GM12878 (cell line): ENCODE measurements at regions not wholly inside any gene's neighbourhood (a gene's known extent, or its start where the extent isn't known, plus 50 kb on each side); places are given as distances from the start of the nearest gene placed in this dataset.

Source experiments
- ATAC-seq: fragments of 200-7000 bp; cut with Tn5 transposase; 3 replicates; pipeline ENCODE4 v1.9.1; 2020; ENCODE audit warnings: mild to moderate bottlenecking, moderate library complexity
- BruUV-seq: library from RNA; stranded (reverse); fragments of 400-500 nt; replicated peaks from 2 replicates; lab custom pipeline; 2021; lab: Mats Ljungman, UMichigan
- CTCF ChIA-PET: fragments of 300-600 bp; sonication (Branson Sonifier 250); formaldehyde crosslinking; extraction: SDS; loops from one replicate; lab custom pipeline; 2021; ENCODE audit warnings: inconsistent platforms; lab: Yijun Ruan, JAX
- POLR2A ChIA-PET: fragments of 350-600 bp; formaldehyde crosslinking; extraction: SDS; loops from one replicate; lab custom pipeline; 2021; ENCODE audit warnings: inconsistent platforms; lab: Charles Lee
- RAD21 ChIA-PET: fragments of 300-600 bp; sonication (Branson Sonifier 250); formaldehyde crosslinking; loops from one replicate; lab custom pipeline; 2023; ENCODE audit warnings: antibody characterized with exemption; ENCODE audit not compliant: unreplicated experiment; lab: Charles Lee
- SMC1A ChIA-PET: fragments of 300-600 bp; sonication (Branson Sonifier 250); formaldehyde crosslinking; loops from one replicate; lab custom pipeline; 2023; ENCODE audit not compliant: unreplicated experiment, uncharacterized antibody; lab: Charles Lee
- DNase-seq: peaks from one replicate; pipeline ENCODE4 v3.0.0-alpha.2; 2011; ENCODE audit warnings: low read depth, low spot score
- FAIRE-seq: peaks from 3 replicates; lab custom pipeline; 2011; peaks lifted over from hg19 to GRCh38; lab: Jason Lieb, UNC
- H2AFZ ChIP-seq: 2 replicates; pipeline ENCODE4 v1.6.0; 2011; ENCODE audit warnings: low read depth, low read length, control low read depth; ENCODE audit not compliant: control insufficient read depth
- H3K27ac ChIP-seq: 2 replicates; pipeline ENCODE4 v1.5.1; 2011; ENCODE audit warnings: control low read depth; ENCODE audit not compliant: control insufficient read depth, insufficient read depth
- H3K27me3 ChIP-seq, 2 experiments: replicated peaks in 1 of 2; 2 replicates each; pipeline versions ENCODE4 v1.6.0 to v1.6.1; 2011; ENCODE audit warnings: low read length in 1 of 2; ENCODE audit not compliant: control insufficient read depth in 2 of 2, insufficient read depth in 2 of 2
- H3K36me3 ChIP-seq, 2 experiments: 2 replicates each; pipeline ENCODE4 v1.5.1; 2011; ENCODE audit warnings: low read length in 1 of 2; ENCODE audit not compliant: control insufficient read depth in 2 of 2, insufficient read depth in 2 of 2
- H3K4me1 ChIP-seq: 2 replicates; pipeline ENCODE4 v1.6.1; 2011; ENCODE audit warnings: mild to moderate bottlenecking, low read length, moderate library complexity, mixed read lengths; ENCODE audit not compliant: control insufficient read depth, insufficient read depth
- H3K4me2 ChIP-seq: 2 replicates; pipeline ENCODE4 v1.6.0; 2011; ENCODE audit warnings: control low read depth; ENCODE audit not compliant: control insufficient read depth, insufficient read depth
- H3K4me3 ChIP-seq: fragments of 200-600 bp; sonication (generic); 2 replicates; pipeline ENCODE4 v1.5.1; 2016
- H3K79me2 ChIP-seq: 2 replicates; pipeline ENCODE4 v1.6.0; 2011; ENCODE audit warnings: low read length; ENCODE audit not compliant: control insufficient read depth, insufficient read depth
- H3K9ac ChIP-seq: 2 replicates; pipeline ENCODE4 v1.8.0; 2011; ENCODE audit warnings: low read length, control low read depth, mixed read lengths; ENCODE audit not compliant: control insufficient read depth, insufficient read depth
- H3K9me3 ChIP-seq: replicated peaks from 3 replicates; pipeline ENCODE4 v1.5.1; 2011; ENCODE audit warnings: mild to moderate bottlenecking, low read length; ENCODE audit not compliant: control insufficient read depth, insufficient read depth
- H4K20me1 ChIP-seq: 2 replicates; pipeline ENCODE4 v1.6.0; 2011; ENCODE audit not compliant: control insufficient read depth, insufficient read depth
- CEBPB ChIP-seq, 2 experiments: fragments of 150-350 bp in 1 of 2; IDR thresholded peaks; 2 replicates each; pipeline ENCODE4 v1.6.1; 2012 to 2014; ENCODE audit warnings: low read depth in 2 of 2, low read length in 2 of 2, borderline replicate concordance in 1 of 2, inconsistent platforms in 1 of 2
- FOS ChIP-seq: IDR thresholded peaks from 3 replicates; pipeline ENCODE4 v1.6.1; 2011; ENCODE audit warnings: borderline replicate concordance; ENCODE audit not compliant: insufficient read length; ENCODE audit errors: extremely low read depth
- FOXK2 ChIP-seq: fragments of 450-650 bp; IDR thresholded peaks from 2 replicates; pipeline ENCODE4 v1.6.1; 2017; ENCODE audit warnings: mild to moderate bottlenecking, moderate library complexity
- GATAD2B ChIP-seq: fragments of 450-650 bp; conservative IDR thresholded peaks from 2 replicates; pipeline ENCODE4 v1.6.1; 2017; ENCODE audit warnings: low read depth, mild to moderate bottlenecking, moderate library complexity
- NR2C2 ChIP-seq: IDR thresholded peaks from 2 replicates; pipeline ENCODE4 v1.6.1; 2011; ENCODE audit warnings: borderline replicate concordance, low read depth; ENCODE audit not compliant: control insufficient read depth, insufficient read length
- NR2F1 ChIP-seq: fragments of 450-650 bp; conservative IDR thresholded peaks from 2 replicates; pipeline ENCODE4 v1.6.1; 2017; ENCODE audit warnings: mild to moderate bottlenecking
- PAX8 ChIP-seq: fragments of 450-650 bp; IDR thresholded peaks from 2 replicates; pipeline ENCODE4 v1.6.1; 2017; ENCODE audit warnings: mild to moderate bottlenecking, moderate library complexity
- RBBP5 ChIP-seq: fragments of 200-600 bp; sonication (generic); conservative IDR thresholded peaks from 2 replicates; pipeline ENCODE4 v1.6.1; 2016
- SMAD5 ChIP-seq: IDR thresholded peaks from 2 replicates; pipeline ENCODE4 v1.6.1; 2016; ENCODE audit warnings: antibody characterized with exemption, low read depth
- SREBF1 ChIP-seq: IDR thresholded peaks from 2 replicates; pipeline ENCODE4 v1.6.1; 2012; ENCODE audit warnings: mild to moderate bottlenecking, low read length
- STAT1 ChIP-seq: fragments of 450-650 bp; conservative IDR thresholded peaks from 2 replicates; pipeline ENCODE4 v1.6.1; 2014; ENCODE audit warnings: antibody characterized with exemption, mild to moderate bottlenecking
- USF2 ChIP-seq: IDR thresholded peaks from 2 replicates; pipeline ENCODE4 v1.6.1; 2011; ENCODE audit warnings: low read depth, low read length, improper control_type of control experiment, borderline replicate concordance
- WGBS: methylation state at CpG from one replicate; pipeline ENCODE4 v1.1.6; 2016; ENCODE audit warnings: low lambda C conversion rate; ENCODE audit not compliant: insufficient replicate concordance, insufficient coverage; ENCODE audit errors: missing lambda C conversion rate; 5-methylcytosine and 5-hydroxymethylcytosine counted together
- in situ Hi-C: fragments of 300-500 bp; cut with MboI; formaldehyde crosslinking; loops from 9 replicates; pipeline ENCODE4 v1.14.3; 2018; ENCODE audit warnings: mixed read lengths
- intact Hi-C: fragments of 100-400 bp; cut with micrococcal nuclease; formaldehyde crosslinking; loops from one replicate; pipeline ENCODE4 v1.14.2; 2022; ENCODE audit not compliant: unreplicated experiment
- TF ChIP-seq, protein P1 (sequence below): fragments of 450-650 bp; IDR thresholded peaks from 2 replicates; pipeline ENCODE4 v1.6.1; 2017; ENCODE audit warnings: borderline replicate concordance
- TF ChIP-seq, protein P2 (sequence below): IDR thresholded peaks from 2 replicates; pipeline ENCODE4 v1.6.1; 2011; ENCODE audit warnings: low read depth, mild to moderate bottlenecking, low read length, moderate library complexity, borderline replicate concordance; ENCODE audit errors: extremely low read depth

DNA sequence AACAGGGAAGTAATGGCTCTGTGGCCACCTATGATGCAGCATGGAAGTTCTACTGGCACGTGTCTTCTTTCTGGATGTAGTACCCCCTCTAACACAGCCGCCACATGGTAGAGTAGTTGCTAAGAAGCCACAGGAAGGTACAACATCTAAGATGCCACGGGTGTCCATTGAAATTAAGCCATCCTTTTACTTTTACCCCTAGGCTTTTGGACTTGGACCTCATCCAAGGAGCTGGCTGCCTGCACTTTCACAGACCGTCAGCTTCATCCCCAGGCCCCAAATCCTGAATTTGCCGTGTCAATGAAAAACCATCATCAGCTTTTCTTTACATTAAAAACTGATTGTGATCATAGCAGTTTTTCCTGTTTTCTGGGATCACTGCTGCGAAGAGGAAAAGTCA, 102.4 kb downstream of the RPL27A start:
- no peak for DNase-seq
- Histone ChIP-seq H3K4me3 (no peak overlapping the region), H4K20me1 (no peaks in the 10 kb centered on the region), H3K9me3 (no peaks in the 10 kb centered on the region), H3K36me3 (no peaks in the 10 kb centered on the region), H3K4me1 (no peaks in the 10 kb centered on the region), H2AFZ (no peak overlapping the region), H3K79me2 (no peaks in the 10 kb centered on the region), H3K27ac (no peak overlapping the region), H3K9ac (no peak overlapping the region), H3K4me2 (no peak overlapping the region), H3K27me3 (no peaks in the 10 kb centered on the region; a peak in 1 of 4 replicates)
- RAD21 ChIA-PET: no interaction called here
- in situ Hi-C loops: no loop called here
- FAIRE-seq: no peak
- POLR2A ChIA-PET: no interaction called here
- intact Hi-C loops: no loop called here
- 70% methylated on average over 6 of the region's 6 CpGs for WGBS
- SMC1A ChIA-PET: no interaction called here
- no TSS peak for BruUV-seq
- no peak for ATAC-seq
- CTCF ChIA-PET: no interaction called here
- no peak for TF ChIP-seq FOXK2
- no peak for TF ChIP-seq NR2C2
- TF ChIP-seq NR2F1: no peak
- TF ChIP-seq STAT1: no peak
- TF ChIP-seq PAX8: no peak
- no peak for TF ChIP-seq CEBPB (IDR thresholded peaks at IDR 0.05; ENCODE audit: borderline replicate concordance in 1 of 2, low read depth in 2 of 2, low read length in 2 of 2)
- TF ChIP-seq RBBP5: no peak
- TF ChIP-seq, protein P1, sequence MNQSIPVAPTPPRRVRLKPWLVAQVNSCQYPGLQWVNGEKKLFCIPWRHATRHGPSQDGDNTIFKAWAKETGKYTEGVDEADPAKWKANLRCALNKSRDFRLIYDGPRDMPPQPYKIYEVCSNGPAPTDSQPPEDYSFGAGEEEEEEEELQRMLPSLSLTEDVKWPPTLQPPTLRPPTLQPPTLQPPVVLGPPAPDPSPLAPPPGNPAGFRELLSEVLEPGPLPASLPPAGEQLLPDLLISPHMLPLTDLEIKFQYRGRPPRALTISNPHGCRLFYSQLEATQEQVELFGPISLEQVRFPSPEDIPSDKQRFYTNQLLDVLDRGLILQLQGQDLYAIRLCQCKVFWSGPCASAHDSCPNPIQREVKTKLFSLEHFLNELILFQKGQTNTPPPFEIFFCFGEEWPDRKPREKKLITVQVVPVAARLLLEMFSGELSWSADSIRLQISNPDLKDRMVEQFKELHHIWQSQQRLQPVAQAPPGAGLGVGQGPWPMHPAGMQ: no peak

DNA sequence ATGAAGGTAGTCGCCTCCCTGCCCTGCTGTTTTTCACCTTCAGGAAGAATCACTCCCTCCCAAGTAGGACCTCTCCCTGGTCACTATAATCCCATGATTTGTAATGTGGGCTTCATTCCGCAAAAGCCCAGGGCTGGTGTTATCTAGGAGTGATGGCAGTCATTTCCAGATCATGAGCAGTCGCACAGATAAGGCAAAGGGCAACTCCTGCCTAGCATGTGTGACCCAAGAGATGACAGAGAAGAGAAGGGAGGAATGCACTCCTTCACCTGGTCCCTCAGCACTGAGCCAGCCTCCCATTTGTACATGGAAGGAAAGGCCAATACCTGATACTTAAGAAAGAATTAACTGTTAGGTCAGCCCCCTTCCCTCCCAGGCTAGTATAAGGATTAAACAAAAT, 102.9 kb downstream of the RPL27A start:
- DNase-seq: no peak
- ChIA-PET SMC1A (interaction anchor here (0.5 to 1.0 kb wide), 2 partner anchors 10 to 1097 kb away, joined by 3 read pairs; no protein-coding TSS in a partner anchor), CTCF (no interaction called here), POLR2A (no interaction called here), RAD21 (no interaction called here)
- in situ Hi-C loops (no loop called here), intact Hi-C loops (no loop called here)
- Histone ChIP-seq H3K79me2 (no peaks in the 10 kb centered on the region), H3K27ac (no peak overlapping the region), H3K4me2 (no peak overlapping the region), H3K4me3 (no peak overlapping the region), H2AFZ (no peak overlapping the region), H3K4me1 (no peaks in the 10 kb centered on the region), H3K36me3 (no peaks in the 10 kb centered on the region), H3K27me3 (no peaks in the 10 kb centered on the region; a peak in 1 of 4 replicates), H4K20me1 (no peaks in the 10 kb centered on the region), H3K9ac (no peak overlapping the region), H3K9me3 (no peaks in the 10 kb centered on the region)
- ATAC-seq: no peak
- FAIRE-seq: no peak
- TF ChIP-seq SREBF1: no peak
- TF ChIP-seq GATAD2B: no peak
- TF ChIP-seq, protein P2, sequence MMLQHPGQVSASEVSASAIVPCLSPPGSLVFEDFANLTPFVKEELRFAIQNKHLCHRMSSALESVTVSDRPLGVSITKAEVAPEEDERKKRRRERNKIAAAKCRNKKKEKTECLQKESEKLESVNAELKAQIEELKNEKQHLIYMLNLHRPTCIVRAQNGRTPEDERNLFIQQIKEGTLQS: no peak
- TF ChIP-seq SMAD5: no peak
- no peak for TF ChIP-seq USF2
- TF ChIP-seq RBBP5: no peak
- TF ChIP-seq FOS: no peak
- WGBS: 53% methylated on average over 3 of the region's 3 CpGs
- BruUV-seq: no TSS peak
